HepG2 (cell line): ENCODE measurements at regions not wholly inside any gene's neighbourhood (a gene's known extent, or its start where the extent isn't known, plus 50 kb on each side); places are given as distances from the start of the nearest gene placed in this dataset.

ENCODE experiments used
- ATAC-seq: fragments of 200-7000 bp; cut with Tn5 transposase; 3 replicates; pipeline ENCODE4 v1.9.1; 2020; ENCODE audit warnings: mild to moderate bottlenecking, moderate library complexity
- BruUV-seq: library from RNA; stranded (reverse); fragments of 400-500 nt; replicated peaks from 2 replicates; lab custom pipeline; 2021; lab: Mats Ljungman, UMichigan
- CTCF ChIA-PET: fragments of 300-600 bp; formaldehyde crosslinking; extraction: SDS; loops from one replicate; lab custom pipeline; 2021; ENCODE audit warnings: low total read pairs, inconsistent platforms, low intra/inter-chr PET ratio; lab: Yijun Ruan, JAX
- POLR2A ChIA-PET: fragments of 350-600 bp; sonication (Branson Sonifier 250); formaldehyde crosslinking; loops from one replicate; lab custom pipeline; 2020; ENCODE audit warnings: antibody characterized with exemption, inconsistent platforms; lab: Yijun Ruan, JAX
- DNase-seq: peaks from one replicate; pipeline ENCODE4 v3.0.0-alpha.2; 2015; ENCODE audit warnings: low spot score
- FAIRE-seq: peaks from 3 replicates; lab custom pipeline; 2011; peaks lifted over from hg19 to GRCh38; lab: Jason Lieb, UNC
- H2AFZ ChIP-seq: one replicate; pipeline ENCODE4 v1.6.1; 2011; ENCODE audit warnings: low read length, inconsistent platforms
- H3K27ac ChIP-seq: fragments of 300-600 bp; 3 replicates; pipeline ENCODE4 v1.8.0; 2011; ENCODE audit warnings: mixed run types, mild to moderate bottlenecking, mixed read lengths, low read length, inconsistent platforms; ENCODE audit not compliant: insufficient read depth; ENCODE audit errors: extremely low read length
- H3K27me3 ChIP-seq, 2 experiments: fragments of 200-600 bp in 1 of 2; 2 replicates in 1 of 2; 3 replicates in 1 of 2; pipeline versions ENCODE4 v1.6.0 to v1.8.0; 2011; ENCODE audit warnings: low read length in 2 of 2, mild to moderate bottlenecking in 2 of 2, moderate library complexity in 2 of 2, inconsistent platforms in 1 of 2; ENCODE audit not compliant: insufficient read depth in 2 of 2, control insufficient read depth in 1 of 2
- H3K36me3 ChIP-seq, 2 experiments: fragments of 200-600 bp in 1 of 2; replicated peaks in 1 of 2; 2 replicates in 1 of 2; 3 replicates in 1 of 2; pipeline versions ENCODE4 v1.5.1 to v1.8.0; 2011; ENCODE audit warnings: low read length in 2 of 2, inconsistent platforms in 1 of 2; ENCODE audit not compliant: insufficient read depth in 2 of 2, control insufficient read depth in 1 of 2
- H3K4me1 ChIP-seq: 2 replicates; pipeline ENCODE4 v1.5.1; 2012; ENCODE audit warnings: low read length, inconsistent platforms; ENCODE audit not compliant: insufficient read depth
- H3K4me2 ChIP-seq: 2 replicates; pipeline ENCODE4 v1.6.0; 2011; ENCODE audit warnings: low read depth, low read length, inconsistent platforms
- H3K4me3 ChIP-seq, 3 experiments: fragments of 200-600 bp in 1 of 3; sonication (generic), shearing (Covaris generic) in 1 of 3; replicated peaks in 1 of 3; 2 replicates each; pipeline ENCODE4 v1.5.1; 2011 to 2016; ENCODE audit warnings: low read length in 3 of 3, inconsistent platforms in 2 of 3, low read depth in 2 of 3, mild to moderate bottlenecking in 2 of 3, control low read depth in 1 of 3, mixed read lengths in 1 of 3; ENCODE audit not compliant: insufficient read depth in 1 of 3
- H3K79me2 ChIP-seq: one replicate; pipeline ENCODE4 v1.6.1; 2011; ENCODE audit warnings: low read length, inconsistent platforms; ENCODE audit not compliant: insufficient read depth
- H3K9ac ChIP-seq: 2 replicates; pipeline ENCODE4 v1.6.0; 2011; ENCODE audit warnings: mild to moderate bottlenecking, low read depth, low read length, inconsistent platforms; ENCODE audit not compliant: insufficient read depth
- H3K9me3 ChIP-seq: 2 replicates; pipeline ENCODE4 v1.5.1; 2012; ENCODE audit warnings: mild to moderate bottlenecking, low read length
- H4K20me1 ChIP-seq: 2 replicates; pipeline ENCODE4 v1.6.0; 2011; ENCODE audit warnings: inconsistent platforms, mild to moderate bottlenecking, low read length, moderate library complexity; ENCODE audit not compliant: insufficient read depth
- CENPBD1 ChIP-seq: sonication (generic); formaldehyde crosslinking; IDR thresholded peaks from 2 replicates; pipeline ENCODE4 v1.8.0; 2022; ENCODE audit warnings: missing genetic modification reagents, low read depth, mild to moderate bottlenecking, borderline replicate concordance
- IRF1 ChIP-seq: sonication (generic); formaldehyde crosslinking; IDR thresholded peaks from 2 replicates; pipeline ENCODE4 v1.4.0; 2020; ENCODE audit warnings: low read depth, mild to moderate bottlenecking, missing genetic modification reagents
- JARID2 ChIP-seq: sonication (generic); formaldehyde crosslinking; IDR thresholded peaks from 2 replicates; pipeline ENCODE4 v1.8.1; 2023; ENCODE audit warnings: missing genetic modification reagents, inconsistent platforms; ENCODE audit not compliant: insufficient replicate concordance
- LRRFIP1 ChIP-seq: sonication (generic); formaldehyde crosslinking; conservative IDR thresholded peaks from 2 replicates; pipeline ENCODE4 v1.4.0; 2020; ENCODE audit warnings: missing genetic modification reagents
- NPAS2 ChIP-seq: sonication (generic); formaldehyde crosslinking; IDR thresholded peaks from 2 replicates; pipeline ENCODE4 v1.8.0; 2022; ENCODE audit warnings: mild to moderate bottlenecking, missing genetic modification reagents, borderline replicate concordance
- PAWR ChIP-seq: sonication (generic); formaldehyde crosslinking; IDR thresholded peaks from 2 replicates; pipeline ENCODE4 v1.4.0; 2020; ENCODE audit warnings: missing genetic modification reagents, mild to moderate bottlenecking, borderline replicate concordance
- PHF8 ChIP-seq: sonication (generic); formaldehyde crosslinking; IDR thresholded peaks from 2 replicates; pipeline ENCODE4 v1.5.0; 2020; ENCODE audit warnings: missing genetic modification reagents
- RBM39 ChIP-seq: fragments of 200-400 bp; formaldehyde crosslinking; IDR thresholded peaks from one replicate; pipeline ENCODE4 v1.6.1; 2018; ENCODE audit warnings: antibody characterized with exemption, mild to moderate bottlenecking, low read depth, low read length; ENCODE audit not compliant: poor library complexity, severe bottlenecking
- REXO4 ChIP-seq: sonication (generic); formaldehyde crosslinking; IDR thresholded peaks from 2 replicates; pipeline ENCODE4 v1.8.0; 2022; ENCODE audit warnings: missing genetic modification reagents, mild to moderate bottlenecking, borderline replicate concordance
- SP5 ChIP-seq: IDR thresholded peaks from 2 replicates; pipeline ENCODE4 v1.6.1; 2016; ENCODE audit warnings: low read depth, borderline replicate concordance
- STAT5B ChIP-seq: sonication (generic); formaldehyde crosslinking; IDR thresholded peaks from 2 replicates; pipeline ENCODE4 v1.4.0; 2020; ENCODE audit warnings: missing genetic modification reagents
- TCF12 ChIP-seq, 2 experiments: fragments of 450-650 bp in 1 of 2; sonication (generic) in 1 of 2; formaldehyde crosslinking in 1 of 2; IDR thresholded peaks; 2 replicates each; pipeline versions ENCODE4 v1.6.1 to v1.8.0; 2017 to 2022; ENCODE audit warnings: antibody characterized with exemption in 1 of 2, mild to moderate bottlenecking in 1 of 2, missing genetic modification reagents in 1 of 2, moderate library complexity in 1 of 2
- TEAD3 ChIP-seq: optimal IDR thresholded peaks from 2 replicates; pipeline ENCODE3; 2016; ENCODE audit warnings: borderline replicate concordance
- ZGPAT ChIP-seq: IDR thresholded peaks from 2 replicates; pipeline ENCODE4 v1.6.1; 2016; ENCODE audit warnings: mild to moderate bottlenecking
- ZNF337 ChIP-seq: sonication (generic); formaldehyde crosslinking; IDR thresholded peaks from 2 replicates; pipeline ENCODE4 v1.5.1; 2020; ENCODE audit warnings: missing genetic modification reagents, low read depth, mild to moderate bottlenecking, borderline replicate concordance
- ZNF550 ChIP-seq: sonication (generic); formaldehyde crosslinking; IDR thresholded peaks from 2 replicates; pipeline ENCODE4 v1.4.0; 2020; ENCODE audit warnings: mild to moderate bottlenecking, missing genetic modification reagents, borderline replicate concordance
- ZNF678 ChIP-seq: sonication (generic); formaldehyde crosslinking; IDR thresholded peaks from 2 replicates; pipeline ENCODE4 v1.4.0; 2020; ENCODE audit warnings: mild to moderate bottlenecking, missing genetic modification reagents
- ZNF782 ChIP-seq: sonication (generic); formaldehyde crosslinking; IDR thresholded peaks from 2 replicates; pipeline ENCODE4 v1.4.0; 2020; ENCODE audit warnings: missing genetic modification reagents, mild to moderate bottlenecking, borderline replicate concordance
- WGBS: methylation state at CpG from one replicate; pipeline ENCODE4 v1.1.6; 2017; ENCODE audit warnings: low lambda C conversion rate; 5-methylcytosine and 5-hydroxymethylcytosine counted together
- in situ Hi-C: cut with HindIII; loops from 2 replicates; pipeline ENCODE4 v1.10.0; 2017; ENCODE audit warnings: low pct_unique_long_range_greater_than_20kb; ENCODE audit not compliant: extremely low pct_ligation_motif_present
- intact Hi-C: fragments of 100-400 bp; cut with micrococcal nuclease; formaldehyde crosslinking; loops from one replicate; pipeline ENCODE4 v1.10.0; 2022; ENCODE audit not compliant: unreplicated experiment

- TF ChIP-seq IRF1 (CRISPR knock-in tag) = no peak
- no peak for TF ChIP-seq LRRFIP1 (CRISPR knock-in tag)
- TF ChIP-seq PHF8 = no peak
- TF ChIP-seq ZNF550 (CRISPR knock-in tag) = no peak
- TF ChIP-seq, all 625 proteins: peak for 0
Observed at GRCh38 chr2:16862471-16862870, 196.8 kb upstream of the CYRIA start (continued).

- WGBS = 11% methylated on average over 2 of the region's 2 CpGs
Observed at GRCh38 chr2:16861530-16861929, 195.9 kb upstream of the CYRIA start.

More at GRCh38 chr2:16861530-16861929, 195.9 kb upstream of the CYRIA start:
- H2AFZ ChIP-seq = no peak overlapping the region
- no peak overlapping the region for H3K27ac ChIP-seq
- ChIA-PET CTCF (no interaction called here), POLR2A (no interaction called here)
- H3K4me3 ChIP-seq = no peak overlapping the region
- H3K4me2 ChIP-seq = no peak overlapping the region
- no peak for TF ChIP-seq RBM39
- TF ChIP-seq SP5 = no peak
- TF ChIP-seq STAT5B (CRISPR knock-in tag) = no peak
- TF ChIP-seq JARID2 = no peak
- TF ChIP-seq REXO4 (CRISPR knock-in tag) = no peak
- no peak for TF ChIP-seq TEAD3 (CRISPR knock-in tag)
- TF ChIP-seq ZNF337 (CRISPR knock-in tag) = no peak
- TF ChIP-seq ZGPAT = no peak
- TF ChIP-seq PAWR (CRISPR knock-in tag) = no peak
- no peak for TF ChIP-seq NPAS2 (CRISPR knock-in tag)
- no peak for TF ChIP-seq CENPBD1 (CRISPR knock-in tag)
- no peak for TF ChIP-seq ZNF678 (CRISPR knock-in tag)
- TF ChIP-seq TCF12 (IDR thresholded peaks at IDR 0.05) = no peak
- no peak for TF ChIP-seq TCF12 (CRISPR knock-in tag; IDR thresholded peaks at IDR 0.05)
- no peak for TF ChIP-seq ZNF782
- DNase-seq = no peak
- no peaks in the 10 kb centered on the region; the same call in 1 of the 2 replicates for H3K9me3 ChIP-seq
- intact Hi-C loops = no loop called here
- no peaks in the 10 kb centered on the region for H3K79me2 ChIP-seq
- no peaks in the 10 kb centered on the region for H4K20me1 ChIP-seq
- no peak for ATAC-seq
- in situ Hi-C loops = no loop called here
- FAIRE-seq = no peak
- no peaks in the 10 kb centered on the region for H3K36me3 ChIP-seq
- BruUV-seq = no TSS peak
- no peak overlapping the region for H3K9ac ChIP-seq
- no peaks in the 10 kb centered on the region for H3K27me3 ChIP-seq
- H3K4me1 ChIP-seq = no peaks in the 10 kb centered on the region
